ENCODE measurements at regions not wholly inside any gene's neighbourhood (a gene's known extent, or its start where the extent isn't known, plus 50 kb on each side); places are given as distances from the start of the nearest gene placed in this dataset.

DNA sequence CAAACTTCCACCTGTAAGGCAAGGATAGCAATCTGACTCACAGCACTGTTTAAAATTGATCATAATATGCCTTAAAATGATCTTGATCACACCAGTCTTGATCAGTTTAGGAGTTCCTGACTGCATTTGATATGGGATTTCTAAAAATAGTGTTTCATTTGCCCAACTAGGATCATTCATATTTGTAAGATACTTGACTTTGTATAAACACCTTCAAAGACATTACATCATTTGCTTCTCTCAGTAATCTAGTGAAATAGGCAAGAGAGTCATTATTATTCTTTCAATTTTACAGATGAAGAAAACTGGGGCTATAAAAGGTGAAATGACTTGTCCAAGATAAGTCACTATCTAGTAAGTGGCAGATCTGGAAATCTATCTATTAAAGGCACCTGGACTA is 521.1 kb downstream of the GATA3 start:
- H3K27ac ChIP-seq (ENCODE audit: control insufficient read depth, insufficient read depth, low read length): no peak overlapping the region
- H3K27me3 ChIP-seq (ENCODE audit: control insufficient read depth, extremely low read depth, insufficient read depth, low read length): no peaks in the 10 kb centered on the region
- H3K9me1 ChIP-seq (ENCODE audit: control insufficient read depth, extremely low read depth, insufficient read depth, low read length): no peaks in the 10 kb centered on the region
- dilution Hi-C loops (cut with MboI; ENCODE audit: extremely low pct_ligation_motif_present, low sequenced_read_pairs): no loop called here
- no peak overlapping the region for H3K9ac ChIP-seq (ENCODE audit: control insufficient read depth, extremely low read depth, insufficient read depth, low read length)
- no peaks in the 10 kb centered on the region for H3K36me3 ChIP-seq (ENCODE audit: control insufficient read depth in 2 of 2, extremely low read depth in 1 of 2, insufficient read depth in 2 of 2, low read length in 2 of 2)
- H3K4me2 ChIP-seq (ENCODE audit: control insufficient read depth, extremely low read depth, insufficient read depth, low read depth, low read length): no peak overlapping the region
- FAIRE-seq (no peak), DNase-seq (ENCODE audit: low read depth, low spot score) (no peak)
- TF ChIP-seq CTCF (optimal IDR thresholded peaks at IDR 0.05 in 1 of 3, IDR thresholded peaks at IDR 0.05 in 1 of 3, conservative IDR thresholded peaks at IDR 0.05 in 1 of 3; ENCODE audit: extremely low read depth in 1 of 3, insufficient read depth in 2 of 3, low read length in 3 of 3) (no peak), EZH2 (IDR thresholded peaks at IDR 0.05; ENCODE audit: low read length) (no peak)
- H3K79me2 ChIP-seq (ENCODE audit: control insufficient read depth, insufficient read depth, low read length): no peaks in the 10 kb centered on the region
- H4K20me1 ChIP-seq (ENCODE audit: control insufficient read depth, extremely low read depth, insufficient read depth, low read length): no peaks in the 10 kb centered on the region
- no peak overlapping the region for H2AFZ ChIP-seq (ENCODE audit: control insufficient read depth, low read length)
- no peak overlapping the region for H3K4me3 ChIP-seq (ENCODE audit: control insufficient read depth in 2 of 3, extremely low read depth in 1 of 3, insufficient read depth in 2 of 3, low read depth in 1 of 3, low read length in 3 of 3)
- no peaks in the 10 kb centered on the region for H3K4me1 ChIP-seq (ENCODE audit: control insufficient read depth, extremely low read depth, insufficient read depth, low read length)
- no peaks in the 10 kb centered on the region for H3K9me3 ChIP-seq (ENCODE audit: control insufficient read depth, low read depth, low read length)

DNA sequence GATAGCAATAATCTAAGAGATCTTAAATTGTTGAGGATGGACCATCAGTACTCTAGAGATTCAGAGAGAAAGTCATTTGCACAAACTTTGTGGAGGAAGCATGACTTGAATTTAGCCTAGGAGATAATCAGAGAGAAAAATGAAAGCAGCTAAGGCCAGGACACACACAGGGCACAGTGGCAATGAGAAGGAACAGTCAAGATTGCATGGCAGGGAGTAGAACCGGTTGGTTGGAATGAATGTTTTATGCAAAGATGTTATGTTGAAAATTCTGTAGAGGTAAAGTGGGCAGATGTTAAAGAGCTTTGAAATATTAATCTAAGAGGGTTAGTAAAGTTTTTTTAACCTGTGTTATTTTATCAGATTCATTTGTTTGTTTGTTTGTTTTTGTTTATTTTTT is 521.8 kb downstream of the GATA3 start:
- Histone ChIP-seq H3K9me1 (ENCODE audit: control insufficient read depth, extremely low read depth, insufficient read depth, low read length) (no peaks in the 10 kb centered on the region), H4K20me1 (ENCODE audit: control insufficient read depth, extremely low read depth, insufficient read depth, low read length) (no peaks in the 10 kb centered on the region), H3K4me3 (ENCODE audit: control insufficient read depth in 2 of 3, extremely low read depth in 1 of 3, insufficient read depth in 2 of 3, low read depth in 1 of 3, low read length in 3 of 3) (no peak overlapping the region), H3K27me3 (ENCODE audit: control insufficient read depth, extremely low read depth, insufficient read depth, low read length) (no peaks in the 10 kb centered on the region), H3K4me2 (ENCODE audit: control insufficient read depth, extremely low read depth, insufficient read depth, low read depth, low read length) (no peak overlapping the region), H3K36me3 (ENCODE audit: control insufficient read depth in 2 of 2, extremely low read depth in 1 of 2, insufficient read depth in 2 of 2, low read length in 2 of 2) (no peaks in the 10 kb centered on the region), H3K9ac (ENCODE audit: control insufficient read depth, extremely low read depth, insufficient read depth, low read length) (no peak overlapping the region), H2AFZ (ENCODE audit: control insufficient read depth, low read length) (no peak overlapping the region), H3K27ac (ENCODE audit: control insufficient read depth, insufficient read depth, low read length) (no peak overlapping the region), H3K4me1 (ENCODE audit: control insufficient read depth, extremely low read depth, insufficient read depth, low read length) (no peaks in the 10 kb centered on the region), H3K79me2 (ENCODE audit: control insufficient read depth, insufficient read depth, low read length) (no peaks in the 10 kb centered on the region), H3K9me3 (ENCODE audit: control insufficient read depth, low read depth, low read length) (no peaks in the 10 kb centered on the region)
- TF ChIP-seq EZH2 (IDR thresholded peaks at IDR 0.05; ENCODE audit: low read length) (no peak), CTCF (optimal IDR thresholded peaks at IDR 0.05 in 1 of 3, IDR thresholded peaks at IDR 0.05 in 1 of 3, conservative IDR thresholded peaks at IDR 0.05 in 1 of 3; ENCODE audit: extremely low read depth in 1 of 3, insufficient read depth in 2 of 3, low read length in 3 of 3) (no peak)
- FAIRE-seq (no peak), DNase-seq (ENCODE audit: low read depth, low spot score) (no peak)
- dilution Hi-C loops (cut with MboI; ENCODE audit: extremely low pct_ligation_motif_present, low sequenced_read_pairs): no loop called here
